NB4 (cell line): ENCODE measurements at regions not wholly inside any gene's neighbourhood (a gene's known extent, or its start where the extent isn't known, plus 50 kb on each side); places are given as distances from the start of the nearest gene placed in this dataset.

Experiments
- CTCF ChIP-seq: IDR thresholded peaks from one replicate; pipeline ENCODE4 v1.5.1; 2012; ENCODE audit warnings: low read depth, low read length
- MAX ChIP-seq: IDR thresholded peaks from 2 replicates; pipeline ENCODE4 v1.6.1; 2011; ENCODE audit warnings: low read depth, low read length
- MYC ChIP-seq: IDR thresholded peaks from 2 replicates; pipeline ENCODE4 v1.6.1; 2011; ENCODE audit warnings: low read depth, low read length
- POLR2A ChIP-seq: IDR thresholded peaks from 2 replicates; pipeline ENCODE4 v1.6.1; 2011; ENCODE audit warnings: mild to moderate bottlenecking; ENCODE audit not compliant: insufficient read length; ENCODE audit errors: extremely low read depth

- TF ChIP-seq CTCF, result no peak
- TF ChIP-seq POLR2A, result no peak
- TF ChIP-seq MAX, result no peak
- TF ChIP-seq MYC, result no peak
Observed at GRCh38 chr21:43343992-43344886, 82.7 kb downstream of the SIK1 start.
